Loucy (cell line): ENCODE measurements at regions not wholly inside any gene's neighbourhood (a gene's known extent, or its start where the extent isn't known, plus 50 kb on each side); places are given as distances from the start of the nearest gene placed in this dataset.

Source experiments
- H2AFZ ChIP-seq: fragments of 200-600 bp; sonication (generic); 2 replicates; pipeline ENCODE4 v1.6.0; 2016; ENCODE audit warnings: antibody characterized with exemption, mild to moderate bottlenecking, low read length, moderate library complexity
- H3F3A ChIP-seq: fragments of 200-600 bp; 2 replicates; pipeline ENCODE4 v1.6.0; 2016; ENCODE audit warnings: antibody characterized with exemption, low read depth, mild to moderate bottlenecking
- H3K27me3 ChIP-seq: fragments of 200-600 bp; sonication (generic); 2 replicates; pipeline ENCODE4 v1.6.1; 2014; ENCODE audit warnings: low read length, mild to moderate bottlenecking; ENCODE audit not compliant: insufficient read depth, poor library complexity, severe bottlenecking
- H3K36me3 ChIP-seq: fragments of 200-600 bp; sonication (generic); 2 replicates; pipeline ENCODE4 v1.6.1; 2016; ENCODE audit warnings: low read length; ENCODE audit not compliant: insufficient read depth
- H3K4me1 ChIP-seq: fragments of 200-600 bp; sonication (generic); 2 replicates; pipeline ENCODE4 v1.5.1; 2014; ENCODE audit warnings: low read length, mild to moderate bottlenecking; ENCODE audit not compliant: insufficient read depth, poor library complexity, severe bottlenecking
- H3K4me2 ChIP-seq: fragments of 200-600 bp; sonication (generic); 2 replicates; pipeline ENCODE4 v1.6.0; 2014; ENCODE audit warnings: antibody characterized with exemption, low read length, low read depth, mild to moderate bottlenecking; ENCODE audit not compliant: poor library complexity, severe bottlenecking
- H3K4me3 ChIP-seq: fragments of 200-600 bp; sonication (generic); 2 replicates; pipeline ENCODE4 v1.5.1; 2014; ENCODE audit warnings: low read length, mild to moderate bottlenecking, mixed read lengths; ENCODE audit not compliant: poor library complexity, severe bottlenecking
- H3K79me2 ChIP-seq: fragments of 200-600 bp; sonication (generic); 2 replicates; pipeline ENCODE4 v1.6.1; 2014; ENCODE audit warnings: low read length; ENCODE audit not compliant: insufficient read depth
- H3K9ac ChIP-seq: fragments of 200-600 bp; sonication (generic); 2 replicates; pipeline ENCODE4 v1.6.0; 2014; ENCODE audit warnings: mild to moderate bottlenecking, low read depth, low read length, moderate library complexity; ENCODE audit not compliant: poor library complexity, severe bottlenecking
- H3K9me2 ChIP-seq: fragments of 200-600 bp; sonication (generic); replicated peaks from 2 replicates; pipeline ENCODE4 v1.6.1; 2016; ENCODE audit warnings: low read depth, low read length, mixed read lengths
- H3K9me3 ChIP-seq: fragments of 200-600 bp; sonication (generic); 2 replicates; pipeline ENCODE4 v1.6.1; 2014; ENCODE audit warnings: mild to moderate bottlenecking, antibody characterized with exemption, low read length, low read depth; ENCODE audit not compliant: insufficient read depth
- H4K20me1 ChIP-seq: fragments of 200-600 bp; sonication (generic); 2 replicates; pipeline ENCODE4 v1.6.0; 2014; ENCODE audit warnings: antibody characterized with exemption, low read length, mild to moderate bottlenecking; ENCODE audit not compliant: insufficient read depth, poor library complexity, severe bottlenecking
- CTCF ChIP-seq: fragments of 200-600 bp; sonication (generic); conservative IDR thresholded peaks from 2 replicates; pipeline ENCODE4 v1.5.1; 2014; ENCODE audit warnings: mild to moderate bottlenecking, antibody characterized with exemption, low read length
- EZH2phosphoT487 ChIP-seq: fragments of 200-600 bp; IDR thresholded peaks from 2 replicates; pipeline ENCODE4 v1.6.1; 2018; ENCODE audit warnings: antibody characterized with exemption, mild to moderate bottlenecking, moderate library complexity, borderline replicate concordance

- TF ChIP-seq CTCF (no peak), EZH2phosphoT487 (no peak)
- no peak overlapping the region for H2AFZ ChIP-seq
Observed at GRCh38 chr16:63145411-63145810, 1109.2 kb upstream of the CDH8 start.

DNA sequence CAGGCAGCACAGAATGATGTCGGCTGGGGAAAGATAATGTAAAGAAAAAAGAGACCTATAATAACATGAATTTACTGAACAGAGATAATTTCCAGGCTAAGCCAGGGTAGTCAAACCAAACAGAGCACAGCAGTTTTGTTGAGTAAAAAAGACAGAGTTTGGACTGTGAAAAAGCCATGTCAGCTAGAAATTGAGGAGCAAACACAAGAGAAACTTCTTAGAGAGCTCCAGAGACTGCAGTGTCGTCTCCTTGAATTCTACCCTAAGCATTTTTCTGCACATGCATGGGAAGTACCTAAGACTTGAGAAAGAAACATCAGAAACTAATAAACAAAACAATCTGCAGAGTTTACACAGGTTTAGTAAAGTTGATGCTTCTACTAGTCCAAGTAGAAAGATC is 1098.8 kb upstream of the CDH8 start:
- Histone ChIP-seq H4K20me1 (no peaks in the 10 kb centered on the region), H3K27me3 (no peaks in the 10 kb centered on the region), H3K4me2 (no peak overlapping the region), H3K9me2 (no peaks in the 10 kb centered on the region), H3K9ac (no peak overlapping the region), H3K79me2 (no peaks in the 10 kb centered on the region), H3K4me1 (no peaks in the 10 kb centered on the region), H3K36me3 (no peaks in the 10 kb centered on the region), H2AFZ (no peak overlapping the region), H3K9me3 (0 out of 2 replicates have a peak, but pooled peaks cover 3% of the 10 kb centered on the region), H3F3A (no peaks in the 10 kb centered on the region), H3K4me3 (no peak overlapping the region)
- TF ChIP-seq CTCF (no peak), EZH2phosphoT487 (no peak)

More at GRCh38 chr16:63145411-63145810, 1109.2 kb upstream of the CDH8 start:
- Histone ChIP-seq H3K4me1 (no peaks in the 10 kb centered on the region), H3K9ac (no peak overlapping the region), H3K79me2 (no peaks in the 10 kb centered on the region), H3K36me3 (no peaks in the 10 kb centered on the region), H3K9me2 (0 out of 2 replicates have a peak, but pooled peaks cover 3% of the 10 kb centered on the region), H3K4me2 (no peak overlapping the region), H3K4me3 (no peak overlapping the region), H3F3A (no peaks in the 10 kb centered on the region), H3K9me3 (no peaks in the 10 kb centered on the region), H3K27me3 (no peaks in the 10 kb centered on the region), H4K20me1 (no peaks in the 10 kb centered on the region)

- Histone ChIP-seq H3K4me3 (no peak overlapping the region), H3K27me3 (no peaks in the 10 kb centered on the region), H3K4me1 (no peaks in the 10 kb centered on the region), H3K9me3 (0 out of 2 replicates have a peak, but pooled peaks cover 3% of the 10 kb centered on the region), H3K9me2 (no peaks in the 10 kb centered on the region), H3K36me3 (no peaks in the 10 kb centered on the region), H2AFZ (no peak overlapping the region), H3F3A (no peaks in the 10 kb centered on the region), H3K4me2 (no peak overlapping the region), H3K79me2 (no peaks in the 10 kb centered on the region), H4K20me1 (no peaks in the 10 kb centered on the region), H3K9ac (no peak overlapping the region)
- TF ChIP-seq CTCF (no peak), EZH2phosphoT487 (no peak)
Observed at GRCh38 chr16:63131503-63131902, 1095.3 kb upstream of the CDH8 start.
